NCI-H2227 (cell line): ENCODE measurements at regions not wholly inside any gene's neighbourhood (a gene's known extent, or its start where the extent isn't known, plus 50 kb on each side); places are given as distances from the start of the nearest gene placed in this dataset.
A peak's percentile ranks its signal among the peaks of the same experiment; 100 is the strongest.
"Not testable (repeated sequence)": the region's sequence is repeated elsewhere in the genome, so short reads cannot be mapped to it uniquely, and the experiment has no call there.

Source experiments
- DNase-seq: peaks from one replicate; lab custom pipeline; 2025; ENCODE audit not compliant: unreplicated experiment; lab: John Stamatoyannopoulos, UW

- DNase-seq: no peak
Measured at GRCh38 chr4:116342143-116342542, 743.2 kb downstream of the TRAM1L1 start.

GRCh38 chr4:116332508-116332907, 752.9 kb downstream of the TRAM1L1 start:
- DNase-seq: no peak

- DNase-seq: no peak
Measured at GRCh38 chr4:116328261-116328860, 757.0 kb downstream of the TRAM1L1 start.

- no peak for DNase-seq
Measured at GRCh38 chr4:116323606-116324005, 761.8 kb downstream of the TRAM1L1 start.

- DNase-seq: no peak
Measured at GRCh38 chr4:116321471-116321870, 763.9 kb downstream of the TRAM1L1 start.

- no peak for DNase-seq
Measured at GRCh38 chr4:116320859-116321258, 764.5 kb downstream of the TRAM1L1 start.

- DNase-seq: no peak
Measured at GRCh38 chr4:116303736-116304188, 781.6 kb downstream of the TRAM1L1 start.

- DNase-seq: no peak
Measured at GRCh38 chr4:116302990-116303735, 782.2 kb downstream of the TRAM1L1 start.

- no peak for DNase-seq
Measured at GRCh38 chr4:116275006-116275405, 810.4 kb downstream of the TRAM1L1 start.

- no peak for DNase-seq
Measured at GRCh38 chr4:116272336-116272735, 813.0 kb downstream of the TRAM1L1 start.

- not testable (repeated sequence) for DNase-seq
Measured at GRCh38 chr4:116260931-116261330, 824.4 kb downstream of the TRAM1L1 start.

GRCh38 chr4:116244771-116245170, 840.6 kb downstream of the TRAM1L1 start:
- no peak for DNase-seq

GRCh38 chr4:116243431-116243830, 841.9 kb downstream of the TRAM1L1 start:
- no peak for DNase-seq

GRCh38 chr4:116233971-116234370, 851.4 kb downstream of the TRAM1L1 start:
- DNase-seq: no peak

GRCh38 chr4:116231999-116232398, 853.4 kb downstream of the TRAM1L1 start:
- DNase-seq: not testable (repeated sequence)

GRCh38 chr4:116229420-116229819, 856.0 kb downstream of the TRAM1L1 start:
- DNase-seq: no peak

- DNase-seq: peak; percentile 0
Measured at GRCh38 chr4:116223040-116223732, 862.2 kb downstream of the TRAM1L1 start.

GRCh38 chr4:116217781-116218180, 867.6 kb downstream of the TRAM1L1 start:
- DNase-seq: no peak

- no peak for DNase-seq
Measured at GRCh38 chr4:116215622-116216021, 869.8 kb downstream of the TRAM1L1 start.

GRCh38 chr4:116202524-116202923, 882.9 kb downstream of the TRAM1L1 start:
- DNase-seq: no peak

GRCh38 chr4:116197317-116197809, 888.0 kb downstream of the TRAM1L1 start:
- no peak for DNase-seq

- no peak for DNase-seq
Measured at GRCh38 chr4:116183241-116183640, 902.1 kb downstream of the TRAM1L1 start.
